ENCODE measurements at regions not wholly inside any gene's neighbourhood (a gene's known extent, or its start where the extent isn't known, plus 50 kb on each side); places are given as distances from the start of the nearest gene placed in this dataset.

DNA sequence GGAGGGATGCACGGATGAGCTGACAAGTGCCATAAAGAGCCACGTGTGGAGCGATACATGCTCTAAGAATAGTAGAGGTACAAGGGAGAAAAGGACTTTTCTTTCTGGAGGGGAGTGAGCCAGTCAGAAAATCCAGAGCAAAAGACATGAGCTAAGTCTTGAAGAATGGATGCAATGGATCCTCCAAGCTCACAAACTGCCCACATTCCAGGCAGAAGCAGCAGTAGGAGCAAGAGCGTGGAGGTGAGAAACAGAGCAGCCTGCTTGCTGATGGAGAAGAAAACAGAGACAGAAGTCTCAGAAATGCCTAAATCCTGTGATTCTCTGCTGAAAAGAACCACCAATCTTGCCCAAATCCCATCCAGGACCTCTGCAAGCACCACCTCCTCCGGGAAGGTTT, 78.2 kb upstream of the RALGPS2 start (continued):
- TF ChIP-seq, protein P1, sequence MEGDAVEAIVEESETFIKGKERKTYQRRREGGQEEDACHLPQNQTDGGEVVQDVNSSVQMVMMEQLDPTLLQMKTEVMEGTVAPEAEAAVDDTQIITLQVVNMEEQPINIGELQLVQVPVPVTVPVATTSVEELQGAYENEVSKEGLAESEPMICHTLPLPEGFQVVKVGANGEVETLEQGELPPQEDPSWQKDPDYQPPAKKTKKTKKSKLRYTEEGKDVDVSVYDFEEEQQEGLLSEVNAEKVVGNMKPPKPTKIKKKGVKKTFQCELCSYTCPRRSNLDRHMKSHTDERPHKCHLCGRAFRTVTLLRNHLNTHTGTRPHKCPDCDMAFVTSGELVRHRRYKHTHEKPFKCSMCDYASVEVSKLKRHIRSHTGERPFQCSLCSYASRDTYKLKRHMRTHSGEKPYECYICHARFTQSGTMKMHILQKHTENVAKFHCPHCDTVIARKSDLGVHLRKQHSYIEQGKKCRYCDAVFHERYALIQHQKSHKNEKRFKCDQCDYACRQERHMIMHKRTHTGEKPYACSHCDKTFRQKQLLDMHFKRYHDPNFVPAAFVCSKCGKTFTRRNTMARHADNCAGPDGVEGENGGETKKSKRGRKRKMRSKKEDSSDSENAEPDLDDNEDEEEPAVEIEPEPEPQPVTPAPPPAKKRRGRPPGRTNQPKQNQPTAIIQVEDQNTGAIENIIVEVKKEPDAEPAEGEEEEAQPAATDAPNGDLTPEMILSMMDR (conservative IDR thresholded peaks at IDR 0.05; ENCODE audit: low read depth in 2 of 2): no peak
- TF ChIP-seq, protein P2, sequence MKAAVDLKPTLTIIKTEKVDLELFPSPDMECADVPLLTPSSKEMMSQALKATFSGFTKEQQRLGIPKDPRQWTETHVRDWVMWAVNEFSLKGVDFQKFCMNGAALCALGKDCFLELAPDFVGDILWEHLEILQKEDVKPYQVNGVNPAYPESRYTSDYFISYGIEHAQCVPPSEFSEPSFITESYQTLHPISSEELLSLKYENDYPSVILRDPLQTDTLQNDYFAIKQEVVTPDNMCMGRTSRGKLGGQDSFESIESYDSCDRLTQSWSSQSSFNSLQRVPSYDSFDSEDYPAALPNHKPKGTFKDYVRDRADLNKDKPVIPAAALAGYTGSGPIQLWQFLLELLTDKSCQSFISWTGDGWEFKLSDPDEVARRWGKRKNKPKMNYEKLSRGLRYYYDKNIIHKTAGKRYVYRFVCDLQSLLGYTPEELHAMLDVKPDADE (IDR thresholded peaks at IDR 0.05): no peak
- no peak for TF ChIP-seq JUNB (IDR thresholded peaks at IDR 0.05; ENCODE audit: unreplicated experiment)
- TF ChIP-seq, protein P3, sequence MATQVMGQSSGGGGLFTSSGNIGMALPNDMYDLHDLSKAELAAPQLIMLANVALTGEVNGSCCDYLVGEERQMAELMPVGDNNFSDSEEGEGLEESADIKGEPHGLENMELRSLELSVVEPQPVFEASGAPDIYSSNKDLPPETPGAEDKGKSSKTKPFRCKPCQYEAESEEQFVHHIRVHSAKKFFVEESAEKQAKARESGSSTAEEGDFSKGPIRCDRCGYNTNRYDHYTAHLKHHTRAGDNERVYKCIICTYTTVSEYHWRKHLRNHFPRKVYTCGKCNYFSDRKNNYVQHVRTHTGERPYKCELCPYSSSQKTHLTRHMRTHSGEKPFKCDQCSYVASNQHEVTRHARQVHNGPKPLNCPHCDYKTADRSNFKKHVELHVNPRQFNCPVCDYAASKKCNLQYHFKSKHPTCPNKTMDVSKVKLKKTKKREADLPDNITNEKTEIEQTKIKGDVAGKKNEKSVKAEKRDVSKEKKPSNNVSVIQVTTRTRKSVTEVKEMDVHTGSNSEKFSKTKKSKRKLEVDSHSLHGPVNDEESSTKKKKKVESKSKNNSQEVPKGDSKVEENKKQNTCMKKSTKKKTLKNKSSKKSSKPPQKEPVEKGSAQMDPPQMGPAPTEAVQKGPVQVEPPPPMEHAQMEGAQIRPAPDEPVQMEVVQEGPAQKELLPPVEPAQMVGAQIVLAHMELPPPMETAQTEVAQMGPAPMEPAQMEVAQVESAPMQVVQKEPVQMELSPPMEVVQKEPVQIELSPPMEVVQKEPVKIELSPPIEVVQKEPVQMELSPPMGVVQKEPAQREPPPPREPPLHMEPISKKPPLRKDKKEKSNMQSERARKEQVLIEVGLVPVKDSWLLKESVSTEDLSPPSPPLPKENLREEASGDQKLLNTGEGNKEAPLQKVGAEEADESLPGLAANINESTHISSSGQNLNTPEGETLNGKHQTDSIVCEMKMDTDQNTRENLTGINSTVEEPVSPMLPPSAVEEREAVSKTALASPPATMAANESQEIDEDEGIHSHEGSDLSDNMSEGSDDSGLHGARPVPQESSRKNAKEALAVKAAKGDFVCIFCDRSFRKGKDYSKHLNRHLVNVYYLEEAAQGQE (IDR thresholded peaks at IDR 0.05; ENCODE audit: unreplicated experiment): no peak
- no peak for TF ChIP-seq ZNF331 (CRISPR knock-in tag; IDR thresholded peaks at IDR 0.05; ENCODE audit: low read depth)
- TF ChIP-seq EZH2phosphoT487 (IDR thresholded peaks at IDR 0.05; ENCODE audit: unreplicated experiment): no peak
- no peak for TF ChIP-seq POLR2AphosphoS5 (IDR thresholded peaks at IDR 0.05; ENCODE audit: low read depth)
- TF ChIP-seq EZH2 (IDR thresholded peaks at IDR 0.05; ENCODE audit: low read depth, unreplicated experiment): no peak
- TF ChIP-seq STAT1 (IDR thresholded peaks at IDR 0.05; ENCODE audit: unreplicated experiment): no peak
- no peak for TF ChIP-seq ZNF114 (CRISPR knock-in tag; IDR thresholded peaks at IDR 0.05)
- TF ChIP-seq NANOG (IDR thresholded peaks at IDR 0.05; ENCODE audit: borderline replicate concordance): no peak
- no peak for TF ChIP-seq CREB1 (CRISPR knock-in tag; IDR thresholded peaks at IDR 0.05; ENCODE audit: low read depth)

DNA sequence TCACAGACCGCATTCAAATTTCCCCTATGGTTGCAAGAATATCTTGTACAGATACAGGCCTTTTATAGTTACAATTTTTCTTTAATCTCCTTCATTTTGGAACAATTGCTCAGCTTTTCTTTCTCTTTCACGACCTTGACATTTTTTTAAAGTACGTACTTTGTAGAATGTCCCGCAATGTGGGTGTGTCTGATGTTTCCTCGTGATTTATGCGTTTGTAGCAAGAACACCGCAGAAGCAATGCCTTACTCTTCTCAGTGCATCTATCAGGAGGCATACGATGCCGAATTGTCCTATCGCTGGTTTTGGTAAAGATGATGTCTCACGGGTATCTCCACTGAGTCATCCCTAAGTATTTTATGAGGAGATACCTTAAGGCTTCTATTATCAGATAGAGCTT, 76.9 kb upstream of the RALGPS2 start:
- no peaks in the 10 kb centered on the region for H3F3A ChIP-seq (replicated peaks; ENCODE audit: low read depth)
- H3K36me3 ChIP-seq (ENCODE audit: insufficient read depth): no peaks in the 10 kb centered on the region
- H3K4me1 Mint-ChIP-seq: peaks cover 15% of the 10 kb centered on the region
- TF ChIP-seq NANOG (IDR thresholded peaks at IDR 0.05; ENCODE audit: borderline replicate concordance) (no peak), JUNB (IDR thresholded peaks at IDR 0.05; ENCODE audit: unreplicated experiment) (no peak), STAT1 (IDR thresholded peaks at IDR 0.05; ENCODE audit: unreplicated experiment) (no peak), EZH2phosphoT487 (IDR thresholded peaks at IDR 0.05; ENCODE audit: unreplicated experiment) (no peak)
- TF ChIP-seq, protein P4, sequence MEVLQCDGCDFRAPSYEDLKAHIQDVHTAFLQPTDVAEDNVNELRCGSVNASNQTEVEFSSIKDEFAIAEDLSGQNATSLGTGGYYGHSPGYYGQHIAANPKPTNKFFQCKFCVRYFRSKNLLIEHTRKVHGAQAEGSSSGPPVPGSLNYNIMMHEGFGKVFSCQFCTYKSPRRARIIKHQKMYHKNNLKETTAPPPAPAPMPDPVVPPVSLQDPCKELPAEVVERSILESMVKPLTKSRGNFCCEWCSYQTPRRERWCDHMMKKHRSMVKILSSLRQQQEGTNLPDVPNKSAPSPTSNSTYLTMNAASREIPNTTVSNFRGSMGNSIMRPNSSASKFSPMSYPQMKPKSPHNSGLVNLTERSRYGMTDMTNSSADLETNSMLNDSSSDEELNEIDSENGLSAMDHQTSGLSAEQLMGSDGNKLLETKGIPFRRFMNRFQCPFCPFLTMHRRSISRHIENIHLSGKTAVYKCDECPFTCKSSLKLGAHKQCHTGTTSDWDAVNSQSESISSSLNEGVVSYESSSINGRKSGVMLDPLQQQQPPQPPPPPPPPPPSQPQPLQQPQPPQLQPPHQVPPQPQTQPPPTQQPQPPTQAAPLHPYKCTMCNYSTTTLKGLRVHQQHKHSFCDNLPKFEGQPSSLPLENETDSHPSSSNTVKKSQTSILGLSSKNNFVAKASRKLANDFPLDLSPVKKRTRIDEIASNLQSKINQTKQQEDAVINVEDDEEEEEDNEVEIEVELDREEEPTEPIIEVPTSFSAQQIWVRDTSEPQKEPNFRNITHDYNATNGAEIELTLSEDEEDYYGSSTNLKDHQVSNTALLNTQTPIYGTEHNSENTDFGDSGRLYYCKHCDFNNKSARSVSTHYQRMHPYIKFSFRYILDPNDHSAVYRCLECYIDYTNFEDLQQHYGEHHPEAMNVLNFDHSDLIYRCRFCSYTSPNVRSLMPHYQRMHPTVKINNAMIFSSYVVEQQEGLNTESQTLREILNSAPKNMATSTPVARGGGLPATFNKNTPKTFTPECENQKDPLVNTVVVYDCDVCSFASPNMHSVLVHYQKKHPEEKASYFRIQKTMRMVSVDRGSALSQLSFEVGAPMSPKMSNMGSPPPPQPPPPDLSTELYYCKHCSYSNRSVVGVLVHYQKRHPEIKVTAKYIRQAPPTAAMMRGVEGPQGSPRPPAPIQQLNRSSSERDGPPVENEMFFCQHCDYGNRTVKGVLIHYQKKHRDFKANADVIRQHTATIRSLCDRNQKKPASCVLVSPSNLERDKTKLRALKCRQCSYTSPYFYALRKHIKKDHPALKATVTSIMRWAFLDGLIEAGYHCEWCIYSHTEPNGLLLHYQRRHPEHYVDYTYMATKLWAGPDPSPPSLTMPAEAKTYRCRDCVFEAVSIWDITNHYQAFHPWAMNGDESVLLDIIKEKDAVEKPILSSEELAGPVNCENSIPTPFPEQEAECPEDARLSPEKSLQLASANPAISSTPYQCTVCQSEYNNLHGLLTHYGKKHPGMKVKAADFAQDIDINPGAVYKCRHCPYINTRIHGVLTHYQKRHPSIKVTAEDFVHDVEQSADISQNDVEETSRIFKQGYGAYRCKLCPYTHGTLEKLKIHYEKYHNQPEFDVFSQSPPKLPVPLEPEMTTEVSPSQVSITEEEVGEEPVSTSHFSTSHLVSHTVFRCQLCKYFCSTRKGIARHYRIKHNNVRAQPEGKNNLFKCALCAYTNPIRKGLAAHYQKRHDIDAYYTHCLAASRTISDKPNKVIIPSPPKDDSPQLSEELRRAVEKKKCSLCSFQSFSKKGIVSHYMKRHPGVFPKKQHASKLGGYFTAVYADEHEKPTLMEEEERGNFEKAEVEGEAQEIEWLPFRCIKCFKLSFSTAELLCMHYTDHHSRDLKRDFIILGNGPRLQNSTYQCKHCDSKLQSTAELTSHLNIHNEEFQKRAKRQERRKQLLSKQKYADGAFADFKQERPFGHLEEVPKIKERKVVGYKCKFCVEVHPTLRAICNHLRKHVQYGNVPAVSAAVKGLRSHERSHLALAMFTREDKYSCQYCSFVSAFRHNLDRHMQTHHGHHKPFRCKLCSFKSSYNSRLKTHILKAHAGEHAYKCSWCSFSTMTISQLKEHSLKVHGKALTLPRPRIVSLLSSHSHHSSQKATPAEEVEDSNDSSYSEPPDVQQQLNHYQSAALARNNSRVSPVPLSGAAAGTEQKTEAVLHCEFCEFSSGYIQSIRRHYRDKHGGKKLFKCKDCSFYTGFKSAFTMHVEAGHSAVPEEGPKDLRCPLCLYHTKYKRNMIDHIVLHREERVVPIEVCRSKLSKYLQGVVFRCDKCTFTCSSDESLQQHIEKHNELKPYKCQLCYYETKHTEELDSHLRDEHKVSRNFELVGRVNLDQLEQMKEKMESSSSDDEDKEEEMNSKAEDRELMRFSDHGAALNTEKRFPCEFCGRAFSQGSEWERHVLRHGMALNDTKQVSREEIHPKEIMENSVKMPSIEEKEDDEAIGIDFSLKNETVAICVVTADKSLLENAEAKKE (CRISPR knock-in tag; IDR thresholded peaks at IDR 0.05): no peak

More for the DNA sequence above, 76.9 kb upstream of the RALGPS2 start:
- Histone ChIP-seq H3K4me3 (no peak overlapping the region), H3K79me2 (replicated peaks; ENCODE audit: insufficient read depth) (no peaks in the 10 kb centered on the region), H2AFZ (no peak overlapping the region), H3K9me2 (ENCODE audit: insufficient read depth) (no peaks in the 10 kb centered on the region), H3K4me2 (no peak overlapping the region), H3K4me1 (ENCODE audit: insufficient read depth) (peaks cover 8% of the 10 kb centered on the region; the same call in 1 of the 2 replicates), H3K27ac (ENCODE audit: low read depth) (no peak overlapping the region), H3K27me3 (ENCODE audit: insufficient read depth) (no peaks in the 10 kb centered on the region), H4K20me1 (replicated peaks; ENCODE audit: insufficient read depth) (no peaks in the 10 kb centered on the region)
- no peaks in the 10 kb centered on the region for H3K36me3 Mint-ChIP-seq (ENCODE audit: low read depth)
- ATAC-seq: no peak
- no peaks in the 10 kb centered on the region for H3K9me3 Mint-ChIP-seq
- DNase-seq (ENCODE audit: low spot score): no peak
- no peak overlapping the region for H3K27ac Mint-ChIP-seq
- peaks cover 4% of the 10 kb centered on the region for H3K27me3 Mint-ChIP-seq (ENCODE audit: insufficient read depth, low read depth, poor library complexity)
- no peak overlapping the region for H3K4me3 Mint-ChIP-seq
